Stimulated activated CD8-positive, alpha-beta memory T cell treated with anti-CD3 and anti-CD28 coated beads, Interleukin-7, amount 100 ng/mL, for 48 hours (primary cell): ENCODE measurements at regions not wholly inside any gene's neighbourhood (a gene's known extent, or its start where the extent isn't known, plus 50 kb on each side); places are given as distances from the start of the nearest gene placed in this dataset.
"Not testable (repeated sequence)": the region's sequence is repeated elsewhere in the genome, so short reads cannot be mapped to it uniquely, and the experiment has no call there.

Experiments used
- DNase-seq, 2 donors: peaks; one replicate each; pipeline ENCODE4 v3.0.0-alpha.2; 2020; ENCODE audit warnings: low read depth in 1 of 2; ENCODE audit errors: extremely low read depth in 1 of 2

DNA sequence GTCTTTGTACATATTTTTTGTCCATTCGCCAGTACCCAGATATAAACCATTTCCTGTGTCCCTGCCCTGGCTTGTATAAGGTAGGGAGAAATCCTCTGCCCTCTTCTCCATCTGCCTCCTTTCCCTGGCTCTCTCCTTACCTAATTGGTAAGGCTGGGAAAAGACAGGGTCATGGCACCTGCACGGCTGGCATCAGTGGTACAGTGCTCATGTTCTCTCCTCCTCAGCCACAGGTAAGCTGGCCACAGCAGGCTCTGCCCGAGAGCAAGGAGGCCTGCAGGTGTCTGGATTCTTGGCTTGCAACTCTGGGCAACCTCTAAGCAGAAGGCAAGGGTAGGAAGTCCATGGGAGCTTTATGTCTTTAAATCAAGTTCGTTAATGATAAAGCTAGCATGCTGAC is 419.9 kb downstream of the BUD13 start:
- DNase-seq = no peak

DNA sequence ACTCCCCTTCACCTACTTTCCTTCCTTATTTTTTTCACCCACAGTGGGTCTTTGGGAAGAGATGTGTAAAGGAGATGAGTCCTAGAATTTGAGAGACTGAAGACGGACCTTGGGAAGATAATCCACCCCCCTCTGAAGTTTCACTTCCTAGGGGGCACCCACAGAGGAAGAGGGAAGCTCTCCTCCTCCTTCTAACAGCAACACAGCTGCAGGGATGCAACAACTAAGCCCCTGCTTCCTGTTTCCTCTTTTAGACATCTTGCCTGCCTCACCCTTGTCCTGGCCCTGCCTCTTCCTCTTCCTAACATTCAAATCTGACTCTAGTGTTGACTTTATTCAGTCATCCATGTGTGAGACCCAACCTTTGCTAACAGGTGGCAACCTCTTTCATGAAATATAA is 424.6 kb downstream of the BUD13 start:
- no peak for DNase-seq

DNA sequence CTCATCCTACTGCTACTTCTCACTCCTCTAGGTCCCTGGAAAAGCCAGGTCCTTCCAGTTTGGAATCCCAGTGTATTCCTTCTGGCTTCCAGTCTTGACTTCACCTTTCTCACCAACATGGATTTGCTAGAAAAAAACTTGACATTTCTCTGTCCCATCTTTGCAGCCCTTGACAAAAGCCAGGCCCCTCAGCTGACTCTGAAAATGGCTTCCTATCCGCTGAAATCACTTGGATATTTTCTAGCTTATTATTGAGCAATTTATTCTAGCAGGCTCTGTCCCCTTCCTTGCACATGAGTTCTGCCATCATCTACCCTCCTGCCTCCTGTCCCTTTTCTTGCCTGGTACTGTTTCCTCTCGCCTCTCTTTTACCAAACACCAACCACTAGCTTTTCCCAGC is 427.2 kb downstream of the BUD13 start:
- no peak for DNase-seq

DNA sequence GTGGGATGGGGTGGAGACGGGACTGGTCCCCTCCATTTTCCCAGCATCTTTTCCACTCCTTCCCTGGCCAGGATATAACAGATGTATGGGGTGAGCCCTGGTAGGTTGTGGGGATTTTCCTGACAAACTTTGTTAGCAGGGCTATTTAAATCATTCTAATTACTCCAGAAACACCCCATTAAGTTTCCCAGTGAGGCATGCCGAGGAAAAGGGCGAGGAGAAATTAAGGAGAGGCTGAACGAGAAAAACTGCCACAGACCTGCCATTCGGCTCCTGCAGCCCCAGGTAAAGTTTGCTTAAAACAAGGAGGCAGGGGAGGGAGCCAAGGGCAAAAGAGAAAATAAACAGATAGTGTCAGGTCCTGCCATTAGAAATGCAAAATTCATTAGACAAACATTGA is 428.2 kb downstream of the BUD13 start:
- no peak for DNase-seq

DNA sequence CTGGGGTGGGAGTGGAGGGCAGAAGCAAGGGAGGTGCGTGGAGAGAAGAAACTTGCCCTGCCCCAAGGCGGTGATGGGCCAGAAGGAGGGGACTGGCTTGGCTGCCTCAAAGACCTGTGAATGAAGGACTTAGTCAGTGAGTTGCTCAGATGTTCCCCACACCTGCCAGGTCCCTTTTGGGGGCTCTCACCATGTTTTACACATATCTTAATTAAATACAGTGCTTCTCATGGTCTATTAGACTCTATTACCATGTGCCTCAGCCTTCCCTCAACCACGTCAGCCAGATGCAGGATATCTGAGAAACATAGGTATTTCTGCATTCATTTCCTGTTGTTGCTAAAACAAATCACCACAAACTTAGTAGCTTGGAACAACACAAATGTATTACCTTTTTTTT is 429.5 kb downstream of the BUD13 start:
- no peak for DNase-seq

DNA sequence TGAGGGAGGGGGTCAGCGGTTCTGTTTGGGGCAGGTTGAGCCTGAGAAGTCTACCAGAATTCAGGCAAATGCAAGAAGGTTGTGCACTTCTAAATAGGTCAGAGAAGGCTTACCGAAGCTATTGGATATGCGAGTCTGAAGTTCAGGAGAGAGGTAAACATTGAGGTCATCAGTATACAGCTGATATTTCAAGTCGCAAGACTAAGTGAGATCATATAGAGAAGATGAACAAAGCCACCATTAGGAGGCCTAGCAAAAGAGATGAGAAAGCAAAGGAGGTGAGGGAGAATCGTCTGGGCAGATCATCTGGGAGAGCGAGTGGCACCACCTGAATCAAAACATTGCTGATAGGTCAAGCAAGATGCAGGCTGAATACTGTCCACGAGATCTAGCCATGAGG is 430.6 kb downstream of the BUD13 start:
- DNase-seq = no peak

DNA sequence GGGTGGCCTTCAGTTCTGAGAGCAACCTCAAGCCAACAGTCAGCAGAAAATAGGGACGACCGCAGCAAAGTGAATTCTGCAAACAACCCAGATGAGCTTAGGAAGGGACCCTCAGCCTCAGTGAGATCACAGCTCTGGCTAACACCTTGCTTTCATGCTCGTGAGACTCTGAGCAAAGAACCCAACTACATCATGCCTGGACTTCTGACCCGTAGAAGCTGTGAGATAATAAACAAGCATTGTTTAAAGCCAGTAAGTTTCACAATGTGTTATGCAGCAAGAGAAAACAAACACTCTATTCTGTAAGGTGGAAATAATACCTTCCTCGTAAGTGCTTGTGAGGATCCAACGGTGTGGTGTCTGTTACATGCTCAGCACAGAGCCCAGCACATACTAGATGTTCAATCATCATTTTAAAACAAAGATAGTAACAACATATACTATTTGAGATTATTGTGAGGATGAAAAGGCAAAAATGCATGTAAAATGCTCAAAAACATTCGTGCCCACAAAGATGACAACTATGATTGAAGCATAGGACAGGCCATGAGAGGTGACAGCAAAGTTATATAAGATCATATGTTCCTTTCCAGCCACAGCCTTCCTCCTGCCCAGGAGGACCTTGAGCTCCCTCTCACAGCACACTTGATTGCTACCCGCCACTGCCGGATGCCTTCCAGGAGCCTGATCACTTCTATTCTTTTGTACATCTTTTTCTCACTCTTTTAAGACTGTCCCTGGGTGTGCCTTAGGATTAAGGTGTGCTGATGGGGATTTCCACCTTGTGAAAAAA is 433.3 kb downstream of the BUD13 start:
- DNase-seq = no peak

DNA sequence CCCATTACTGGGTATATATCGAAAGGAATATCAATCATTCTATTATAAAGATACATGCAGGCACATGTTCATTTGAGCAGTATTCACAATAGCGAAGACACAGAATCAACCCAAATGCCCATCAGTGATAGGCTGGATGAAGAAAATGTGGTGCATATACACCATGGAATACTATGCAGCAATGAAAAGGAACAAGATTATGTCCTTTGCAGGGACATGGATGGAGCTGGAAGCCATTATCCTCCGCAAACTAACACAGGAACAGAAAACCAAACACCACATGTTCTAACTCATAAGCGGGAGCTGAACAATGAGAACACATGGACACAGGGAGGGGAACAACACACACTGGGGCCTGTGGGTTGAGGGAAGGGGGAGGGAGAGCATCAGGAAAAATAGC is 434.3 kb downstream of the BUD13 start:
- not testable (repeated sequence) for DNase-seq

DNA sequence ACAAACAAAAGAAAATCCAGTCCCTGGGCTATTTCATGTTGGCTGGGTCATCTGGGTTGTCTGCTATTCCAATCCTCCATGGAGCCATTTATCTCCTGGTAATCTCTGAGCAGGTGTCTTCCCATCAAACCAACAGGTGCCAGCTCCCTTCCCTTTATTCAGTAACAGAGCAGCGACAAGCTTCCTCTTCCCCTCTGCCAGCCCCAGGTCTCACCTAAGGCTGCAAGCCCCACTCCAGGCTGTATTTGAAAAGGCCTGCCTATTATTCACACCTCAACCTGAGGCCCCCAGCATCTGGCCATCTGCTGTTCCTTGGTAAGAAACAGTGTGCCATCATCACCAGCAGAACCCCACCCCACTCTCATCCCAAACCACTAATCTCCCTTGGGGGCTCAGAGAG is 436.2 kb downstream of the BUD13 start:
- no peak for DNase-seq

DNA sequence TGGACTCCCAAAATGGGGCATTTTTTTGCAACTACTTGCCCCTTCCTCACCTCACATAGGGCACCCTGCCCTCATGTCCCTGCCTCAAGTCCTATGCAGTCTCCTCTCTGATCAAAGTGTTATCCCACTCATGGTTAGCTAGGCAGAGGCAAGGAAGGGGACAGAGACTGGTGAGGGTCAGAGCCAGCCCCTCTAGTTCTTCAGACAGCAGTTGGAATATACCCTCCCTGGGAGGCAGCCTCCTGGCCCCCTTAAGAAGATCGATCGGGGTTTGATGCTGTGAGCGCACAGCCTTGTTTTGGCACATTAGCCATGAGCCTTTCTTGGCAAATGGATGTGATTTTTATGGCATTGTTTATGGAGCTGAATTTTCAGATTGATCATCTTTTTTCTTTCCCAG is 436.9 kb downstream of the BUD13 start:
- no peak for DNase-seq

DNA sequence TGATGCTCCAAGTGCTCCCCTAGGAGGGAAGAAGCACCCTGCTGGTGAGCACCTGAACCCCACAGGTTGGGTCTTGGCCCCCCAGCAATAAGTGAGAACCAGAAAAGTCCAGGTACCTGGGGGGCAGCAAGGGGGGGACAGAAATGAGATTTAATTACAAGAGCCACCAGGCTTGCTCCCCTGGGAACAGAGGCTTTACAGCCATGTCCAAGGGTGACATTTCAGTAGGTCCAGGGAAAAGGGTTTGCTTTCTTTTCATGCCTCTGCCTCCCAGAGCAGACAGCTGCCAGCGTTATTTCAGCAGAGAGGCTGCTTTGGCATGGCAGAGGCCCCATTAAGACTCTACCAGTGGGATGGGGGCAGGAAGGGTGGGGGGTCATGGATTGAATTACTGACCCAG is 437.7 kb downstream of the BUD13 start:
- DNase-seq = no peak

DNA sequence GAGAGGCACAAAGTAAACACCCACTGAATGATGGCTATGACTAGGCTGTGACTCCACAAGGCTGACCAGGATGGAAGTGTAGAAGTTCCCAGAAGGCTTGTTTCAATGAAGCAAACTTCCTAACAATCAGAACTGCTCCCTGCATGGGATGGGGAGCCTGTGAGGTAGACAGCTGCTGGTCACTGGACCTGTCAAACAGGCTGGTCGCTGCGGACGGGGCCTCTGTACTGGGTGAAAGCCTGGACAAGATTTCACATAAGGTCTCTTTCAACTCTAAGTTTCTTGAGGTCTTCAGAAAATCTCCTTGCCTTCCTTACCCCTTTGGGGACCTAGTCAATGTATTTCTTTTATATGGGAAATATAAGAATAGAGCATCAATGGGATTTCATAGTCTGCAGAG is 438.2 kb downstream of the BUD13 start:
- no peak for DNase-seq

DNA sequence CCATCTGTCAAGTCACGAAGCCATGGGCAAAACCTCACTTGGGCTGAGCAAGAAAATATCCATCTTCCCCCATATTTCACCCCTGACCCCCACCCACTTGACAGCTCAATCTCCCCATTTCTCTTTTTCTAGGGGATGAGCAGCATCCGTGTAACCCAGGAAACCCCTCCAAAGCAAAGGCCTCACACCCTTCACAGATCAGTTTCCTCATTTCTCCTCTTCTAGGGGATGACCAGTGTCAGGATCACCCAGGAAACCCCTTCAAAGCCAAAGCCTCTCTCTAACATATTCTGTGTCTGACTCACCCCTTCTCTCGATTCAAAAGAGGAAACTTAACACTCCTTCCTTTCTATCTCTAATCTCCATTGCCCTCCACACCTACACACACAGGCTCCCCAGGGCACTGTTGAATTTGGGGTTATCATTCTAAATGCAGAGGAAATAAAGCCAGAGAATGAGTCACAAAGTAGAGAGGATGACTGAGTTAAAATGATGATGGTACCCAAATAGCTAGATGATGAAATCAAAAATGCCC is 439.7 kb downstream of the BUD13 start:
- DNase-seq = no peak

DNA sequence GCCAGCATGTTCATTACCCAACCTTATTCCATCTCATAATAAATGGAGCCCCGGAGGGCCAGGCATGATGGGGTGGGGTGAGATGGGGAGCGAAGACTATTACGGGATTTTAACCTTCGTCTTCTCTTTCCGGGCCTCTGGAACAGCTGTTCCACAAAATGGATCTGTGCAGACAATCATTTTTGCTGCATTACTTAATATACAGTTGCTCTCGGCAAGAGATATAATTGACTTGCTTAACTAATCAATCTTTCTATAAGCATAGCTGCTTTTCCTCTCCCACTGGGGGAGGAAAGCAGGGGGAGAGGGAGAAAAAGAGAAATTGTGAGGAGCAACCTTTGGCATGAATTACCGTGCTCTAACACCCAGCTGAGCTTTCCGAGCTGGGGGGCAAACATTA is 440.4 kb downstream of the BUD13 start:
- DNase-seq = no peak

DNA sequence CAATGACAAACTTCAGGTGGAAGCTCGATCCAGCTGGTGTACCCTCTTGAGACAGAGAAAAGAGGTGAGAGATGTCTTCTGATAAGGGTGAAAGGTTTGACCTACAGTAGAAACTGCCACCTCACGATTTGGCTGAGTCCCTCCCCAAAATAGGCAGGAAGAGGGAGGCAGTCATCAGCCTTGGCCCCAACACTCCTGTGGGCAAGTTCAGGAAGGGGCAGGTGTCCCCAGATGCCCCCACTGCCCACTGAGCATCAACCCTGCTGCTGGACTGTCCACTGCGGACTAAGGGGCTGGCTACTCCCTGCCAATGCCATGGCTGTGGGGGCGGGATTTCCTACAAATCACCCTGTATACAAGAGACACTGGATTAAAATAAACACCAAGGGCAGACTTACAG is 441.4 kb downstream of the BUD13 start:
- no peak for DNase-seq

DNA sequence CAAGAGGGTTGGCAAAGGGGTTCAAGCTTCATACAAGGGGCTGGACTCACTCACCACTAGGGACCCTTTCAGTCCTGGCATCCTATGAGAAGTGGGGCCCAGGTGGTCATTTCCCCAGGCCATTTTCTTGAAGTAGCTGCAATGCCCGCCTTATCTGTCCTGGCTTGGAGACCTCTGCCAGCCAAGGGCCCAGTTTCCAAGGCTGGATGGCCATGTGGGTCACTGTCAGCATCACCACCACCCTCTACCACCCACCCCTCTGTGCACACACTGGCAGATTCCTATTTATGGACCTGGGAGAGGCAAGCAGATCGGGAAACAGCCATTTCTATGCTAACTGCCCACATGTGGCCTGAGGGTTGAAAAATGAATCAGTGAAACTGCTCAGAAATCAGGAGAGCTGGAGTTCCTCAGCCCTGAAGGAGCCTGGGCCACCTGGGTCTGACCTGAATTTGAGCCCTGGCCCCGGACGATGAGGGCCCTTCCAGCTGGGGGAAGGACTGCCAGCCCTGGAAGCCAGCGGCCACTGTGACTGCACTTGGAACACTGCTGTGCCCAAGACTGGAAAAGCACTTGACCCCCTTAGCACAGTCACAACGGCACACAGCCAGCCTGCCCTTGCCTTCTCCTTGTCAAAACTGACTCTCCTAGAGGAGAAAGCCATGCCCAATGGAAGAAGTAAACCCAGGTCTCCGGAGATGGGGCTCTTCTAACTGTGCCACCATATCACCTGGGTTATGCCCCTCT is 442.2 kb downstream of the BUD13 start:
- DNase-seq = no peak

DNA sequence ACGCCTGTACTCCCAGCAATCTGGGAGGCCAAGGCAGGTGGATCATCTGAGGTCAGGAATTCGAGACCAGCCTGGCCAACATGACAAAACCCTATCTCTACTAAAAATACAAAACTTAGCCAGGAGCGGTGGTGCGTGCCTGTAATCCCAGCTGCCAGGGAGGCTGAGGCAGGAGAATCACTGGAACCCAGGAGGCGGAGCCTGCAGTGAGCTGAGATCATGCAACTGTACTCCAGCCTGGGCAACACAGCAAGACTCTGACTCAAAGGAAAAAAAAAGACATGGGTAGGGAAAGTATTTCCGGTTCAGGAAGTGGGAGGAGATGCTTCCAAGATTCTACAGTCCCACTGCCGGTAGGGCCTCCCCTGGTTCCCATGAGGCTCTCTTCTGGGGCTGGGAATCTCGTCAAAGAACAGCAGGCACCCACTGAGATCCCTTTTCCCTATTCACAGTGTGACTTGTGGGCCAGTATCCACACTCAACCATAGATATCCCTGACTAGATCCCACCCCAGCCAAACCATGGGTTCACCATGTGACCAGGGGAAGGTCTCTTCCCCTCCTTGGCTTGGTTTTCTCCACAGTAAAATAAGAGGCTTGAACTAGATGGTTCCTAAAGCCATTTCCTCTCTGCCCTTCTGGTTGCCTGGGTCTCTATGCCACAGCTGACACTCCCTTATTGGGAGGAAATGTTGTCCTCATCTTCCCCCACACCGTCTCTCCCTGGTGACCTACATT is 443.3 kb downstream of the BUD13 start:
- no peak for DNase-seq

DNA sequence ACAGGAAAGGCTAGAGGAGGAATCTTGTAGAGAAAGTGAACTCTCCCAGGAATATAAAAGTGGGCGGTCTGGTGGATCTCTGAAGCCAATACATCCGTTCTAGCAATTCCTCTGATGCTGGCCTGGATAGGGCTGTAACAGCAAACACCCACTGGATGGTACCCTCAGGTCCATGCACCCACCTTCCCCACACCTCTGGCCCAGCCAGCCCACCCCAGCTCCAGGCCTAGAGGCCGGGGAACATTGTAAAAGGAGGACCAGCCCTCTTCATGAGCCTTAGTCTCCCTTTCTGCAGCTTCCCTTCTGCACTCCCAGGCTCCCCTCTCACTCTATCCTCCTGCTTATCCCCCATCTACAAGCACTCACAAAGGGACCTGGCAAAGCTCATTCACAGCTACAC is 443.9 kb downstream of the BUD13 start:
- no peak for DNase-seq

DNA sequence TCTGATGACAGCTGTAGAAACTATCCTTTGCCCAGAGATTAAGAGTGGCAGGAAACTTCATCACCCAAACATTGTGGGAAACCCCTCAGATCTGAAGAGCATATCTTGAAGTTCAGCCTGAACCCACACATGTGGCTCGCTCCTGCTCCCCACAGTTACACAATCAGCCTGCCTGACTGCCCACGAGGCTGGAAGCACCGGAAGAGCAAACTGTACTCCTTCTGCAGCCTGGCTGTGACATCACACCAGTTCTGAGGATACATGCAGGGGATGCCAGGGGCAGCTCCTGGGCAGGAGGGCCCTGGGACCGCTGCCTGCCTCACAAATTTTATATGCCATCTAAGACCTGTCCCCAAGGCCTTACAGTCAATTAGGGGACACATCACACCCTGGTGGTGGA is 444.4 kb downstream of the BUD13 start:
- DNase-seq = no peak

DNA sequence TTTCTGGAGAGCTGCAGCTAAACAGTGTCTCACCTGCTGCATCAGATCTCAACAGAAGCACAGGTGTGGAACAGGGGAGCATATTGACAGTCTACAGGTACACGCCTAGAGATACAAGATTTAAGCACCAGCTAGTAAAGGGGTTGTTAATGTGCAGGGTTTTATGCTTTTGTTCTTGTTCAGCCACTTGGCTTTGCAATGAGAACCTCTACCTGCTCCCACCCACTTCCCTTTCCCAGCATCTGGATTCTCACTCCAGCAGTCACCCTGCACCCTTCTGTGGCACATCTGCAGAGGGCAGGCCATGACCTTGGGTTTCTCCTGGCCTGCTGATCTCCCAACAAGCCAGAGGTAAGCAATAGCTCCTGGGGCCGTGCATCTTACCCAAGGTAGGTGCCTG is 446.6 kb downstream of the BUD13 start:
- no peak for DNase-seq

DNA sequence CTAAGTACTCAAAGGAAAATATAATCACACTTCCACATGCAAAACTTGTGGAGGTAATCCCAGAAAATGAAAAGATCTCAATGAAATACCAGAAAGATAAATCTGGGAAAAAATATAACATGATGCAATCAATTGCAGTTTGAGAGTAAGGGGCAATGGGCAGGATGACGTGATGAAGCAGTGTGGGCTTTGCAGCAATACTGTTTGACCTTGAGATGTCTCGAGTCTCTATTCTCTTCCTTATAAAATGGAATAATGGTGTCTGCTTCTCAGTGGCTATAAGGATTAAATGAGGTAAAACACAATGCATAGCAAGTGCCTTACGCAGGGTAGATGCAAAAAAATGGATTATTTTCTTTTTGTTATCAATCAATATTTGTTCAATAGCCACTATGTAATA is 447.5 kb downstream of the BUD13 start:
- DNase-seq = no peak

DNA sequence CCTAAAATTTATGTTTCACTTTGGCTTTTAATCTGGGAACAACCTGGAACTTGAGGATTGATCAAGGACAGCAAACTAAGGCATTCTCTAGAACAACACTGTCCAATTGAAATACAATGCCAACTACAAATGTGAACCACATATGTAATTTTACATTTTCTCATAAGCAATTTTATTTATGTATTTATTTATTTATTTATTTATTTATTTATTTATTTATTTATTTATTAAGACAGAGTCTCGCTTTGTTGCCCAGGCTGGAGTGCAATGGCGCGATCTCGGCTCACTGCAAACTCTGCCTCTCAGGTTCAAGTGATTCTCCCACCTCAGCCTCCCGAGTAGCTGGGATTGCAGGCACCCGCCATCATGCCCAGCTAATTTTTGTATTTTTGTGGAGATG is 448.7 kb downstream of the BUD13 start:
- not testable (repeated sequence) for DNase-seq
